ENCODE measurements at regions not wholly inside any gene's neighbourhood (a gene's known extent, or its start where the extent isn't known, plus 50 kb on each side); places are given as distances from the start of the nearest gene placed in this dataset.

DNA sequence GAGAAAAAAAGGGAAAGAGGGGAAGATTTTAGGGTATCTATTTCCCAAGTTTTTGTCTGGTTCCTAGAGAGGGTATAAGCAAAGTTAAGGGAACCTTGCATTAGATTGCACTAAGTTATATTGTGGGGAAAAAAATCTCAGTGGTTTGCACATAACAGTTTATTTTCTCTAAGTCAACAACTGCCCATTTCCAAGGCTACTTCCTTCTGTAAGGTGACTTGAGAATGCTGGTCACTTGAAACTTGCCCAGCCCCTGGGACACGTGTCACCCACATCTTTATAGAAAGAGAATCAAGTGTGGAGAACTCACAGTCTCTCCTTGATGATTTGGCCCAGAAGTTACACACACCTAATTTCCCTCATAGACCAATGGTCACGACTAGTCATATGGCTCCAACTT, 488.6 kb upstream of the PODXL start:
- Histone ChIP-seq H3K4me1 (ENCODE audit: control extremely low read depth in 1 of 4, control insufficient read depth in 4 of 4, insufficient read depth in 4 of 4, low read length in 3 of 4) (no peaks in the 10 kb centered on the region), H3K27me3 (replicated peaks in 2 of 5; ENCODE audit: control insufficient read depth in 4 of 5, insufficient read depth in 5 of 5, low read length in 4 of 5) (peaks cover 0 to 8% (median 3%) of the 10 kb centered on the region in 5 experiments), H3K36me3 (ENCODE audit: control insufficient read depth in 4 of 4, insufficient read depth in 4 of 4, low read length in 3 of 4) (no peaks in the 10 kb centered on the region), H3K9me3 (ENCODE audit: control extremely low read depth in 1 of 5, control insufficient read depth in 4 of 5, insufficient read depth in 2 of 5, low read depth in 1 of 5, low read length in 4 of 5) (no peaks in the 10 kb centered on the region), H3K27ac (ENCODE audit: insufficient read depth in 1 of 2, low read depth in 1 of 2, low read length in 2 of 2, poor library complexity in 1 of 2, severe bottlenecking in 2 of 2) (no peak overlapping the region), H3K4me3 (ENCODE audit: control insufficient read depth in 1 of 7, extremely low read depth in 1 of 7, insufficient read depth in 4 of 7, low read depth in 2 of 7, low read length in 6 of 7) (no peak overlapping the region)
- DNase-seq = no peak
- POLR2A ChIA-PET = no interaction called here
- CTCF ChIA-PET = no interaction called here
- WGBS (ENCODE audit: insufficient coverage) = 89% methylated on average over 1 of the region's 2 CpGs

DNA sequence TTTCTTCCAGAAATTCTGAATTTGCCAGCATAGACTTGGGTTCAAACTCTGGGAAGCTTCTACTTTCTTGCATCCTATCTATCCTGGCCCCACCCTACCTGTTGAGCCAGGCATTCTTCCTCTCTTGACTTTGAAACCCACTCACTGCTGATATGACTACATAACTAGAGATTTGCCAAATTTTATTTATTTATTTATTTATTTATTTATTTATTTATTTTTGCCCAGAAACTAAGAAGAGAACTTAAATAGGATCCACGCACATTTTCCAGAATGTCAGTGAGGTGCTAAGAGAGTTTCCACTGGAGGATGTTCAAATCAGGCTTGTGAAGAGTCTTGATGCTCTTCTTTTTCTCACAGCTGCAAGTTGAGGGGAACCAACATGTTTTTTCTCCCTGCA, 487.8 kb upstream of the PODXL start:
- Histone ChIP-seq H3K36me3 (ENCODE audit: control insufficient read depth in 4 of 4, insufficient read depth in 4 of 4, low read length in 3 of 4) (no peaks in the 10 kb centered on the region), H3K4me1 (ENCODE audit: control extremely low read depth in 1 of 4, control insufficient read depth in 4 of 4, insufficient read depth in 4 of 4, low read length in 3 of 4) (no peaks in the 10 kb centered on the region), H3K27me3 (replicated peaks in 2 of 5; ENCODE audit: control insufficient read depth in 4 of 5, insufficient read depth in 5 of 5, low read length in 4 of 5) (peaks cover 0 to 8% (median 0%) of the 10 kb centered on the region in 5 experiments), H3K27ac (ENCODE audit: insufficient read depth in 1 of 2, low read depth in 1 of 2, low read length in 2 of 2, poor library complexity in 1 of 2, severe bottlenecking in 2 of 2) (no peak overlapping the region), H3K4me3 (ENCODE audit: control insufficient read depth in 1 of 7, extremely low read depth in 1 of 7, insufficient read depth in 4 of 7, low read depth in 2 of 7, low read length in 6 of 7) (no peak overlapping the region), H3K9me3 (ENCODE audit: control extremely low read depth in 1 of 5, control insufficient read depth in 4 of 5, insufficient read depth in 2 of 5, low read depth in 1 of 5, low read length in 4 of 5) (no peaks in the 10 kb centered on the region)
- POLR2A ChIA-PET = no interaction called here
- WGBS (ENCODE audit: insufficient coverage) = no CpG with 5 or more reads among the region's 1 CpG
- no peak for DNase-seq
- CTCF ChIA-PET = no interaction called here

DNA sequence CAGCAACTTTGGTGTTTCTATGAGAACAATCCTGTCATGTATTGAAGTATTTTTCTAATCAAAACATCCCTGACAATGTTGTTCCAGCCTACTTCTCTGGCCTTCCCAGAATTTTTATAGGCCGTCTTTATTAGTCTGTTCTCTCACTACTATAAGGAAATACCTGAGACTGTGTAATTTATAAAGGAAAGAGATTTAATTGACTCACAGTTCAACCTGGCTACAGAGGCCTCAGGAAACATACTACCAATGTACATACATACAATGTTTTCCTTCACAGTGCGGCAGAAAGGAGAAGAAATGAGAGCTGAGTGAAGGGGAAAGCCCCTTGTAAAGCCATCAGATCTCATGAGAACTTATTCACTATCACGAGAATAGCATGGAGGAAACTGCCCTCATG, 484.7 kb upstream of the PODXL start:
- H3K27ac ChIP-seq (ENCODE audit: insufficient read depth in 1 of 2, low read depth in 1 of 2, low read length in 2 of 2, poor library complexity in 1 of 2, severe bottlenecking in 2 of 2) = no peak overlapping the region
- H3K4me1 ChIP-seq (ENCODE audit: control extremely low read depth in 1 of 4, control insufficient read depth in 4 of 4, insufficient read depth in 4 of 4, low read length in 3 of 4) = no peaks in the 10 kb centered on the region
- no peak overlapping the region for H3K4me3 ChIP-seq (ENCODE audit: control insufficient read depth in 1 of 7, extremely low read depth in 1 of 7, insufficient read depth in 4 of 7, low read depth in 2 of 7, low read length in 6 of 7)
- no peaks in the 10 kb centered on the region for H3K36me3 ChIP-seq (ENCODE audit: control insufficient read depth in 4 of 4, insufficient read depth in 4 of 4, low read length in 3 of 4)
- DNase-seq = no peak
- ChIA-PET POLR2A (no interaction called here), CTCF (no interaction called here)
- no CpG with 5 or more reads among the region's 3 CpGs for WGBS (ENCODE audit: insufficient coverage)
- no peaks in the 10 kb centered on the region for H3K9me3 ChIP-seq (ENCODE audit: control extremely low read depth in 1 of 5, control insufficient read depth in 4 of 5, insufficient read depth in 2 of 5, low read depth in 1 of 5, low read length in 4 of 5)
- H3K27me3 ChIP-seq (replicated peaks in 2 of 5; ENCODE audit: control insufficient read depth in 4 of 5, insufficient read depth in 5 of 5, low read length in 4 of 5) = peaks cover 0 to 2% (median 0%) of the 10 kb centered on the region in 5 experiments

DNA sequence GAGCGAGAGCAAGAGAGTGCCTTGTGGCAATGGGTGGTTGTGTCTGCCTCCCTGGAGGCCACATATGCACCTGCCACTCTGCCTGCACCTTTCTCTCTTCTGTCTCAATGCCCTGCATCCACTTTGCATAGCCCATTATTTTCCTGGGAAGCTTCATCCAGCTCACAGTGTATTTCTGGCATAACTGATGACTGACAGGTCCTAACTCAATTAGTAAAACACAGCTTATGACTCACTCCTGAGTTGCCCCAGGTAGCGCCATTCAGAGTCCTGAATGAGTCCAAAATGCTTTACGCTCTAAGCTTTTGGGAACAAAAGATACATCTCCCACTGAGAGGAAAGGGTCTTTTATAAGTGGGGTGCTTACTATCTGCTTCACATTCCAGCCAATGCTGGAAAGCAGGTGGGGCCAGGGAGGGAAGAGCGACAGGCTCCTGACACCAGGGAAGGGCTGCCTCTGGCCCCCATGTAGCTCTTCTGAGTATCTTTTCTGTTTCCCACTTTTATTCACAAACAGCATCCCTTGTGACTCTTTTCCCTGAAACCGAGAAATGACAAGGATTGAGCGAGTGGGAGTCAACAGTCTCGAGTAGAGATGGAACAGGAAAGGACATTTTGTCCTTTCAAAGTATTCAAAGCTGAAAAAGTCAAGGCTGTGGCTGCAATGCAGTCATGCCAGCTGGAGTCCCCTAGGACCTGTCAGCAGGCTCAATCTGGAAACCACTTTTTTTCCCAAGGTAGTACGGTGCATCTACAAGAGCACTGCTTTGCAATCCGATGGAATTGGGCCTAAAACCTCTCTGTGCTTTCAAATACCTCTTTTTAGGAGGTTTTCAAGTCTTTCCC, 479.3 kb upstream of the PODXL start:
- ChIA-PET POLR2A (no interaction called here), CTCF (no interaction called here)
- Histone ChIP-seq H3K4me3 (ENCODE audit: control insufficient read depth in 1 of 7, extremely low read depth in 1 of 7, insufficient read depth in 4 of 7, low read depth in 2 of 7, low read length in 6 of 7) (no peak overlapping the region), H3K36me3 (ENCODE audit: control insufficient read depth in 4 of 4, insufficient read depth in 4 of 4, low read length in 3 of 4) (no peaks in the 10 kb centered on the region), H3K27me3 (replicated peaks in 2 of 5; ENCODE audit: control insufficient read depth in 4 of 5, insufficient read depth in 5 of 5, low read length in 4 of 5) (peaks cover 0 to 2% (median 0%) of the 10 kb centered on the region in 5 experiments), H3K9me3 (ENCODE audit: control extremely low read depth in 1 of 5, control insufficient read depth in 4 of 5, insufficient read depth in 2 of 5, low read depth in 1 of 5, low read length in 4 of 5) (no peaks in the 10 kb centered on the region), H3K27ac (ENCODE audit: insufficient read depth in 1 of 2, low read depth in 1 of 2, low read length in 2 of 2, poor library complexity in 1 of 2, severe bottlenecking in 2 of 2) (no peak overlapping the region), H3K4me1 (ENCODE audit: control extremely low read depth in 1 of 4, control insufficient read depth in 4 of 4, insufficient read depth in 4 of 4, low read length in 3 of 4) (no peaks in the 10 kb centered on the region)
- 88% methylated on average over 4 of the region's 9 CpGs for WGBS (ENCODE audit: insufficient coverage)
- no peak for DNase-seq

GRCh38 chr7:132034748-132035416, 478.5 kb upstream of the PODXL start:
- Histone ChIP-seq H3K27me3 (replicated peaks in 2 of 5; ENCODE audit: control insufficient read depth in 4 of 5, insufficient read depth in 5 of 5, low read length in 4 of 5) (peaks cover 0 to 2% (median 0%) of the 10 kb centered on the region in 5 experiments), H3K4me1 (ENCODE audit: control extremely low read depth in 1 of 4, control insufficient read depth in 4 of 4, insufficient read depth in 4 of 4, low read length in 3 of 4) (no peaks in the 10 kb centered on the region), H3K9me3 (ENCODE audit: control extremely low read depth in 1 of 5, control insufficient read depth in 4 of 5, insufficient read depth in 2 of 5, low read depth in 1 of 5, low read length in 4 of 5) (no peaks in the 10 kb centered on the region), H3K36me3 (ENCODE audit: control insufficient read depth in 4 of 4, insufficient read depth in 4 of 4, low read length in 3 of 4) (no peaks in the 10 kb centered on the region), H3K4me3 (ENCODE audit: control insufficient read depth in 1 of 7, extremely low read depth in 1 of 7, insufficient read depth in 4 of 7, low read depth in 2 of 7, low read length in 6 of 7) (no peak overlapping the region), H3K27ac (ENCODE audit: insufficient read depth in 1 of 2, low read depth in 1 of 2, low read length in 2 of 2, poor library complexity in 1 of 2, severe bottlenecking in 2 of 2) (no peak overlapping the region)
- WGBS (ENCODE audit: insufficient coverage) = 81% methylated on average over 4 of the region's 6 CpGs
- DNase-seq = no peak
- POLR2A ChIA-PET = no interaction called here
- CTCF ChIA-PET = no interaction called here

DNA sequence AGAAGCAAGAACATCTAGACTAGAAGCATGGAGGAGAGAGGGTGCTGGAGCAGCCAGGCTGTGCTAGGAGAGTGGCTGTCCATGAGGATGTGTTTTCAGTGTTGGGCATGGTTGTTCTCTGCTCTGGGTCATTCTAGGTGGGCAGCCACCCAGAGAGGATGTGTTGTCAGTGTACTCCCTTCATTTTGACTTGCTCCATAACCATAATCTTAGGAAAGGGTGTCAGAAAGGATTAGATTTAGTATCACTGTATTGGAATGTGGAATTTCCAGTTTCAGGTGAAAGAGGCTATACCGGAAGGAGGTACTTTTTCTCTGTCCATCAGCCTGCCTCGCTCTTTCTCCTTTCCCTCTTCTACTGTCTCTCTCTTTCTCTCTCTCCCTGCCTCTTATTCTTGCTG, 474.5 kb upstream of the PODXL start:
- WGBS (ENCODE audit: insufficient coverage) = no CpG with 5 or more reads among the region's 2 CpGs
- Histone ChIP-seq H3K4me3 (ENCODE audit: control insufficient read depth in 1 of 7, extremely low read depth in 1 of 7, insufficient read depth in 4 of 7, low read depth in 2 of 7, low read length in 6 of 7) (no peak overlapping the region), H3K36me3 (ENCODE audit: control insufficient read depth in 4 of 4, insufficient read depth in 4 of 4, low read length in 3 of 4) (no peaks in the 10 kb centered on the region), H3K27ac (ENCODE audit: insufficient read depth in 1 of 2, low read depth in 1 of 2, low read length in 2 of 2, poor library complexity in 1 of 2, severe bottlenecking in 2 of 2) (no peak overlapping the region), H3K4me1 (ENCODE audit: control extremely low read depth in 1 of 4, control insufficient read depth in 4 of 4, insufficient read depth in 4 of 4, low read length in 3 of 4) (no peaks in the 10 kb centered on the region), H3K9me3 (ENCODE audit: control extremely low read depth in 1 of 5, control insufficient read depth in 4 of 5, insufficient read depth in 2 of 5, low read depth in 1 of 5, low read length in 4 of 5) (no peaks in the 10 kb centered on the region), H3K27me3 (replicated peaks in 2 of 5; ENCODE audit: control insufficient read depth in 4 of 5, insufficient read depth in 5 of 5, low read length in 4 of 5) (no peaks in the 10 kb centered on the region)
- DNase-seq = no peak
- ChIA-PET CTCF (no interaction called here), POLR2A (no interaction called here)

GRCh38 chr7:132030086-132030568, 473.7 kb upstream of the PODXL start:
- WGBS (ENCODE audit: insufficient coverage) = no CpG with 5 or more reads among the region's 3 CpGs

More at GRCh38 chr7:132030086-132030568, 473.7 kb upstream of the PODXL start:
- Histone ChIP-seq H3K36me3 (ENCODE audit: control insufficient read depth in 4 of 4, insufficient read depth in 4 of 4, low read length in 3 of 4) (no peaks in the 10 kb centered on the region), H3K4me1 (ENCODE audit: control extremely low read depth in 1 of 4, control insufficient read depth in 4 of 4, insufficient read depth in 4 of 4, low read length in 3 of 4) (no peaks in the 10 kb centered on the region), H3K9me3 (ENCODE audit: control extremely low read depth in 1 of 5, control insufficient read depth in 4 of 5, insufficient read depth in 2 of 5, low read depth in 1 of 5, low read length in 4 of 5) (no peaks in the 10 kb centered on the region), H3K27me3 (replicated peaks in 2 of 5; ENCODE audit: control insufficient read depth in 4 of 5, insufficient read depth in 5 of 5, low read length in 4 of 5) (no peaks in the 10 kb centered on the region), H3K4me3 (ENCODE audit: control insufficient read depth in 1 of 7, extremely low read depth in 1 of 7, insufficient read depth in 4 of 7, low read depth in 2 of 7, low read length in 6 of 7) (no peak overlapping the region), H3K27ac (ENCODE audit: insufficient read depth in 1 of 2, low read depth in 1 of 2, low read length in 2 of 2, poor library complexity in 1 of 2, severe bottlenecking in 2 of 2) (no peak overlapping the region)
- DNase-seq = no peak
- CTCF ChIA-PET = no interaction called here
- POLR2A ChIA-PET = no interaction called here

Measured in common myeloid progenitor, CD34-positive (primary cell).